BLaER1 treated with 17β-estradiol and CSF1 and Interleukin-3, amounts not matched to agents 10 nM and 100 nM (cell line): ENCODE measurements at regions not wholly inside any gene's neighbourhood (a gene's known extent, or its start where the extent isn't known, plus 50 kb on each side); places are given as distances from the start of the nearest gene placed in this dataset.

Source experiments
- H3K27ac ChIP-seq, 11 experiments: shearing (Covaris generic); formaldehyde crosslinking; 2 replicates each; pipeline ENCODE4 v1.8.1; 2022
- H3K27me3 ChIP-seq, 11 experiments: shearing (Covaris generic); formaldehyde crosslinking; 2 replicates each; pipeline ENCODE4 v1.8.1; 2022
- H3K36me3 ChIP-seq, 11 experiments: shearing (Covaris generic); formaldehyde crosslinking; 2 replicates each; pipeline ENCODE4 v1.8.1; 2022
- H3K4me1 ChIP-seq, 10 experiments: shearing (Covaris generic); formaldehyde crosslinking; 2 replicates each; pipeline ENCODE4 v1.8.1; 2022
- H3K4me2 ChIP-seq, 11 experiments: shearing (Covaris generic); formaldehyde crosslinking; 2 replicates each; pipeline ENCODE4 v1.8.1; 2022
- H3K4me3 ChIP-seq, 10 experiments: shearing (Covaris generic); formaldehyde crosslinking; 2 replicates each; pipeline ENCODE4 v1.8.1; 2022
- H3K9ac ChIP-seq, 11 experiments: shearing (Covaris generic); formaldehyde crosslinking; 2 replicates each; pipeline ENCODE4 v1.8.1; 2022
- H3K9me3 ChIP-seq, 11 experiments: shearing (Covaris generic); formaldehyde crosslinking; replicated peaks in 1 of 11; 2 replicates each; pipeline ENCODE4 v1.8.1; 2022
- H4K20me1 ChIP-seq, 11 experiments: shearing (Covaris generic); formaldehyde crosslinking; 2 replicates each; pipeline ENCODE4 v1.8.1; 2022
- Cebpa-rat ChIP-seq, 11 experiments: shearing (Covaris generic); IDR thresholded peaks; 2 replicates each; pipeline ENCODE4 v1.8.1; 2022

DNA sequence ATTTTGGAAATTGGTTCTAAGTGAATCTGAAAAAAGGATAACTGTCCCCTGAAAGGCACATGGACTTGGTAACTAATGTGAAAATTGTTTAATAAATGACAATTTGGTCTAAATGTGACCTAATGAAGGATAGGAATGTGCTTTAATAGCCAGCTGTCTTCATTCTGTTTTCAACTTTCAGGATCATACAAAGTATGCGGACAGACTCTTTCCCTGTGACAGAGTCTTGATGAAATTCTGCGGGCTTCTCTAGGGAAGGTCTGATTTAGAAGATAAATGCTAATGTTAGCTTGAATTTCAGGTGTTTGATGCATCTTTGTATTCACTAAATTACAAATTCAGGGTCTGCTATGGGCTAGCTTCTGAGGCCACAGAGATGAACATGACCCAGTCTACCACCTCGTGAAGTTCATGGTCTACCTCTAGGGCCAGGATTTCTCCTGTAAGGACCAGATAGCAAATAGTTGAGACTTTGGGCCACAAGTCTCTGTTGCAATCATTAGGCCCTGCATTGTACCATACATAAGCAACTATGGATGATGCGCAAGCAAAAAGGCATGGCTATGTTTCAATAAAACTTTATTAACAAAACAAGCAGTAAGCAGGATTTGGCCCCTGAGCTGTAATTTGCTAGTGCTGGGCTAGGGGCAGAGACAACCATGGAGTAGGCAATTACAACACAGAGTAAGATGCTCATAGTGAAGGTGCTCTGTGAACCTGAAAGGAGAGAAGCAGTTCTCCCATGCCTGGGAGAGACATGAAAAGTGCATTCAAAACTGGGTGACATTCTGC is 368.6 kb downstream of the INHBA start:
- no peak overlapping the region for H3K9ac ChIP-seq
- no peak overlapping the region for H3K27ac ChIP-seq
- TF ChIP-seq Cebpa-rat (IDR thresholded peaks at IDR 0.05), result no peak

DNA sequence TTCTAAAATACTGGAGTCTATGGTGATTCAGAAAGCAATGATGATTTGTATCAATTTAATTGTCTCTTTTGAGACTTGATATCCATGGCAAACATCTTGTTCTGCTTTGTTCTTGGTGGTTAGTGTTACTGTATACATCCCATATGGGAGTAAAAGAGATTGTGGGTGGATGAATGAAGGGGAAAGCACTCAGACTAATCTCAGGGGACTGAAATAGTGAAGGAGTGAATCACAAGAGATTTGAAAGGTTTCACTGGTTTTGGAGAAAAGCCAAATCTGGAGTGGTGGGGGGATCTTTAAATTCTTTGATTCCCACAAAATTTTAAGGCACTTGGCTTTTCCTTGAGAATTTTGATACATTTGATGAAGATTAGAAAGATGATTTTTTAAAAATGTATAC is 369.4 kb downstream of the INHBA start:
- H3K9me3 ChIP-seq, result no peaks in the 10 kb centered on the region
- H3K4me1 ChIP-seq, result peaks cover 0 to 9% (median 0%) of the 10 kb centered on the region in 10 experiments; a peak in 1 of 20 replicates
- no peak overlapping the region; a peak in 1 of 22 replicates for H3K4me2 ChIP-seq
- H3K36me3 ChIP-seq, result no peaks in the 10 kb centered on the region
- H3K27me3 ChIP-seq, result no peaks in the 10 kb centered on the region
- H3K4me3 ChIP-seq, result no peak overlapping the region
- no peaks in the 10 kb centered on the region for H4K20me1 ChIP-seq
- H3K27ac ChIP-seq, result no peak overlapping the region
- no peak for TF ChIP-seq Cebpa-rat (IDR thresholded peaks at IDR 0.05)
- H3K9ac ChIP-seq, result no peak overlapping the region

More for the DNA sequence above, 368.6 kb downstream of the INHBA start:
- Histone ChIP-seq H4K20me1 (no peaks in the 10 kb centered on the region), H3K36me3 (no peaks in the 10 kb centered on the region), H3K4me1 (peaks cover 0 to 9% (median 0%) of the 10 kb centered on the region in 10 experiments; a peak in 1 of 20 replicates), H3K4me3 (no peak overlapping the region), H3K27me3 (no peaks in the 10 kb centered on the region), H3K4me2 (no peak overlapping the region), H3K9me3 (no peaks in the 10 kb centered on the region)

DNA sequence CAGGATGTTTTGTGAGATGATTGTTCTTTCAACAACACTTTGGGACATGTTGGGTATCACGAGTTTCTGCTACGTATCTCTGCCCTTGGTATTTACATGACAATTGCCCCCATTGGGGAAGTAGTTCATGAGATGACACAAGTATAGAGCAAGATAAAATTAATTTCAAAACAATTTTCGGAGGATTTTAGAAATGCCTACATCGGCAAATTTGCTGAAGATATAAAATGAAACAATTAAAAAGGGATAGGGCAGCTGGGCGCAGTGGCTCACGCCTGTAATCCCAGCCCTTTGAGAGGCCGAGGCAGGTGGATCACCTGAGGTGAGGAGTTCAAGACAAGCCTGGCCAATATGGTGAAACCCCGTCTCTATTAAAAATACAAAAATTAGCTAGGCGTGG is 371.7 kb downstream of the INHBA start:
- Histone ChIP-seq H3K27ac (no peak overlapping the region), H4K20me1 (no peaks in the 10 kb centered on the region), H3K27me3 (no peaks in the 10 kb centered on the region), H3K4me1 (peaks cover 0 to 9% (median 0%) of the 10 kb centered on the region in 10 experiments; a peak in 1 of 20 replicates), H3K9ac (no peak overlapping the region), H3K4me3 (no peak overlapping the region), H3K9me3 (no peaks in the 10 kb centered on the region), H3K36me3 (no peaks in the 10 kb centered on the region), H3K4me2 (no peak overlapping the region)
- TF ChIP-seq Cebpa-rat (IDR thresholded peaks at IDR 0.05), result no peak

DNA sequence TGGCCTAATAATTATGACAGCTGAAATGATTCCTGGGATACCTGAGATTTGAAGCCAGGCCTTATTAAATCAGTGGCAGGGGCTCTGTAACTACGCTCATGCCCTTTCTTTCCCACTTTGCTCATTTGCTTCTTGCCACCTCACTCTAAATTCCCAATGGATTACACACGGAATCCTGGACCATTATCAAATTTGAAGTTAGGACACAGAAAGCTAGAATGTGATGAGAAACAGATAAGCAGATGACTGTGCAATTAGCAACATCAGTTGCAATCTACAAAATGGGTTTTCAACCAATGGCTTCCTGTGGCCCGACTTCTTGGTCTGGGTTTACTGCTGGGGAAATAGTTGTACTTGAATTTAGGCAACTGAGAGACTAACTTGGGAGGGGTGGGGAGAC is 374.3 kb downstream of the INHBA start:
- no peaks in the 10 kb centered on the region for H3K27me3 ChIP-seq
- H3K4me2 ChIP-seq, result no peak overlapping the region
- H3K4me1 ChIP-seq, result peaks cover 0 to 6% (median 0%) of the 10 kb centered on the region in 10 experiments; a peak in 1 of 20 replicates
- no peaks in the 10 kb centered on the region for H3K9me3 ChIP-seq
- H3K27ac ChIP-seq, result no peak overlapping the region
- H3K9ac ChIP-seq, result no peak overlapping the region
- no peaks in the 10 kb centered on the region for H3K36me3 ChIP-seq
- no peak overlapping the region for H3K4me3 ChIP-seq
- TF ChIP-seq Cebpa-rat (IDR thresholded peaks at IDR 0.05), result no peak
- H4K20me1 ChIP-seq, result no peaks in the 10 kb centered on the region

DNA sequence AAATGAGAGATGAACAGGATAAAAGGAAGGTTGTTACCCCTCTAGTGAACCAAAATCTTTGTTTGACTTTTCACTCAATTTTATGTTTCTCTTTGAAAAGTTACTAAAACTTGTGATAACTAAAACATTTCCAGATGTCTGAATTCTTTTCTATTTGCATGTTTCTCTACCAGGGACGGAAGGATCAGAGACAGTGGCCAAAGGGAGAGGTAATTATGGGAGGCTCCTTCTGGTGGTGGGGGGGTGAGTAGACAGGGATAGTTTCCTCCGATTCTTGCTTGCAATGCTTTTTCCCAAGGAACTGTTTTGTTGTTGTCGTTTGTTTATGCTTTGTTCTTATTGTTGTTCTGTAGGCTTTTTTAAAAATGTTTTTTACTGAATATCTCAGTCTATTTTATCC is 374.8 kb downstream of the INHBA start:
- Histone ChIP-seq H3K4me3 (no peak overlapping the region), H3K36me3 (no peaks in the 10 kb centered on the region), H3K9ac (no peak overlapping the region), H3K27ac (no peak overlapping the region), H4K20me1 (no peaks in the 10 kb centered on the region), H3K4me2 (no peak overlapping the region), H3K4me1 (peaks cover 0 to 2% (median 0%) of the 10 kb centered on the region in 10 experiments; a peak in 1 of 20 replicates), H3K9me3 (no peaks in the 10 kb centered on the region), H3K27me3 (no peaks in the 10 kb centered on the region)
- no peak for TF ChIP-seq Cebpa-rat (IDR thresholded peaks at IDR 0.05)

DNA sequence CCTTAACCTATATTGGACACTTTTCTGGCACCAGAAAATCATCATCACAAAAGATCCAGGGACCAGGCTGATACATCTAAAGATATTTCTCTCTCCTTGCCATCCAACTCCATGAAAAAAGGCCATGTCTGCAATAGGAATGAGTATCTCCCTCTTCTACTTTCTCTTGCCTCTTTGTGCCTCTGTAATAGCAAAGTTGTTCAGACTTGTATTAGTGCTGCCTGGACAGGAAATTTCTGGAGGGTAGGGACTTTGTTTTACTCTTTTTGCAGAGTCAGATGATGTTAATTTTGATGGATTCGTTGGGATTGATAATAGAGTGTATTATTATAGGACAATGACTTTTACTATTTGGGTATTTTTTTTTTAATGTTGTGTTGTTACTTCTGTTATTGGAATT is 376.3 kb downstream of the INHBA start:
- no peak overlapping the region for H3K9ac ChIP-seq
- H3K27ac ChIP-seq, result no peak overlapping the region
- no peak overlapping the region for H3K4me3 ChIP-seq
- H3K9me3 ChIP-seq, result no peaks in the 10 kb centered on the region
- no peaks in the 10 kb centered on the region for H3K4me1 ChIP-seq
- H3K27me3 ChIP-seq, result no peaks in the 10 kb centered on the region
- no peak overlapping the region for H3K4me2 ChIP-seq
- no peaks in the 10 kb centered on the region for H4K20me1 ChIP-seq
- no peak for TF ChIP-seq Cebpa-rat (IDR thresholded peaks at IDR 0.05)
- no peaks in the 10 kb centered on the region for H3K36me3 ChIP-seq

DNA sequence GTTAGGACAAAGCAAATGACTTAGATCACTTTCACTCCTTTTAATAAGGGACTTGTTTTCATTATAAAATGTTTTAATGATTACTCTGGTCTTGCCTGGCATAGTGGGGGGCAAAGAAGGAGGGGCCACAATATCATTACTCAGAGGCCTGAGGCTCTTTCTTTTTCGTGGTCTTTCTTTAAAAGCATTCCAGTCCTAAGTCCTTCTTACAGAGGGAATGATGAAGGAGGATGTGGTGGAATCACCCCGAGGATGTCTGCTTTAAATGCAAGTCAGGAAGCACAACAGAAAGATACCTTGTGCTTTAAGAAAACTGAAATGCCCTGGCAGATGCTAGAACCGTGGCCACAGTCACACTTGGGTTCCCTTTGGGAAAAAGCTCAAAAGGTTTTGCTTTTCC is 379.1 kb downstream of the INHBA start:
- no peaks in the 10 kb centered on the region for H4K20me1 ChIP-seq
- H3K4me2 ChIP-seq, result no peak overlapping the region
- no peaks in the 10 kb centered on the region for H3K4me1 ChIP-seq
- no peak overlapping the region for H3K9ac ChIP-seq
- H3K27me3 ChIP-seq, result no peaks in the 10 kb centered on the region
- H3K9me3 ChIP-seq, result peaks cover 0 to 4% (median 2%) of the 10 kb centered on the region in 11 experiments; a peak in 10 of 22 replicates
- no peak overlapping the region for H3K27ac ChIP-seq
- no peak overlapping the region for H3K4me3 ChIP-seq
- TF ChIP-seq Cebpa-rat (IDR thresholded peaks at IDR 0.05), result no peak
- no peaks in the 10 kb centered on the region for H3K36me3 ChIP-seq

DNA sequence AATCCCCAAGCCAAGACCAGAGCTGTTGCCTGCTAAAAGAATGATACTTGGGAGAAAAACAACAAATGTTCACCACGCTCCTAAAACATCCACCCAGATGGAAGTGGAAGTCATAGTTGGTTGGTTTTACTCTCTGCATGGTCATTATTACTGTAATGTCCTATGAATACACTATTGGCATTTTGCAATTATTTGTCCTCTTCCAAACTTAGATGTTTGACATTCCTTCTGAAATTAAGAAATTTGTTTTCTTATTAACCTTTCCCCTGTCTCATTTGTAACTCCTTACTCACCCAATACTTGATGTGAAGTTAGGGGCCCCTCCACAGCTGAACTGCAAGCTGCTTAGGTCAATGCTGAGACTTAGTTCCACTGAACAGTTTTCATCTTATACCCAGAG is 383.3 kb downstream of the INHBA start:
- Histone ChIP-seq H3K4me3 (no peak overlapping the region), H4K20me1 (no peaks in the 10 kb centered on the region), H3K27me3 (no peaks in the 10 kb centered on the region), H3K27ac (no peak overlapping the region), H3K4me1 (no peaks in the 10 kb centered on the region), H3K36me3 (no peaks in the 10 kb centered on the region), H3K9ac (no peak overlapping the region), H3K9me3 (peaks cover 0 to 17% (median 11%) of the 10 kb centered on the region in 11 experiments; a peak in 13 of 22 replicates), H3K4me2 (no peak overlapping the region)
- TF ChIP-seq Cebpa-rat (IDR thresholded peaks at IDR 0.05), result no peak

DNA sequence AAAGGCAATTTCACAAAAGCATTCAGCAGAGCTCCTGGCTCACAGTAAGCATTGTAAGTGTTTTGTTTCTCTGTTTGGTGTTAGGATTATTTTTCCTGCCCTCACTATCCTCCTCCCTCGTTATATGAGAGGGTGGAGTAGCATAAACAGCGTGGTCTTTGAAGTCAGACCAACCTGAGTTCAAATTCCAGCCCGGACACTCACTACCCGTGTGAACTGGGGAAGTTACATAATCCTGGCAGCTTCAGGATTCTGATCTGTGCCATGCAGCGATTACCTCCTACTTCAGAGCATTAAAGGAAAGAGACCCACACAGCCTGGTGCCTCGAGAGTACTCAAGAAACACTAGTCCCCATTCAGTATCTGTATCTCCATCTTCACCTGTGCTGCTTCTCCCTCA is 386.5 kb downstream of the INHBA start:
- no peaks in the 10 kb centered on the region for H4K20me1 ChIP-seq
- H3K4me3 ChIP-seq, result no peak overlapping the region
- no peak overlapping the region for H3K4me2 ChIP-seq
- no peaks in the 10 kb centered on the region for H3K27me3 ChIP-seq
- no peak overlapping the region for H3K9ac ChIP-seq
- H3K4me1 ChIP-seq, result no peaks in the 10 kb centered on the region
- peaks cover 0 to 17% (median 11%) of the 10 kb centered on the region in 11 experiments; a peak in 13 of 22 replicates for H3K9me3 ChIP-seq
- H3K27ac ChIP-seq, result no peak overlapping the region
- no peak for TF ChIP-seq Cebpa-rat (IDR thresholded peaks at IDR 0.05)
- no peaks in the 10 kb centered on the region for H3K36me3 ChIP-seq

DNA sequence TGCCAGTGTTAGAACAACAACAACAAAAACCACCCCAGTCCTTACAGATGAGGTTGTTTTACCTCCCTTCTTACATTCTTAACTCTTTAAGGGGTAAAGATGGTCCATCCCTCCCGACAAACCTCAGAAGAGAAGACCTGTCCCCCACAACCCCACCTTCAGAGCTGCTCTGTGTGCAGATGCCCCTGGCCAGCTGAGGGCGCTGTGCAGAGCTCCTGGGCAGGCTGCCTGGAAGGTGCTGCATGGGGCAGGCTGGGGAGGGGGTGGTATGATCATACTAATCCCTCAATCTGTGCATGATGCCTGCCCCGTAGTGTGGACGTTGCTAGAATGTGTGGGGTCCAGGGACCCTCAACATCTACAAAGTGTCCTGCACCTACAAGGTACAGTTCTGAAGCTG is 387.1 kb downstream of the INHBA start:
- Histone ChIP-seq H3K4me2 (no peak overlapping the region), H3K27ac (no peak overlapping the region), H4K20me1 (no peaks in the 10 kb centered on the region), H3K36me3 (no peaks in the 10 kb centered on the region), H3K4me3 (no peak overlapping the region), H3K4me1 (no peaks in the 10 kb centered on the region), H3K27me3 (no peaks in the 10 kb centered on the region), H3K9ac (no peak overlapping the region), H3K9me3 (peaks cover 0 to 17% (median 11%) of the 10 kb centered on the region in 11 experiments; a peak in 13 of 22 replicates)
- TF ChIP-seq Cebpa-rat (IDR thresholded peaks at IDR 0.05), result no peak
